SKM-1 treated with dmso at 0.1 percent for 144 hours (cell line): ENCODE measurements at regions not wholly inside any gene's neighbourhood (a gene's known extent, or its start where the extent isn't known, plus 50 kb on each side); places are given as distances from the start of the nearest gene placed in this dataset.
"Not testable (repeated sequence)": the region's sequence is repeated elsewhere in the genome, so short reads cannot be mapped to it uniquely, and the experiment has no call there.

Source experiments
- DNase-seq: peaks from one replicate; lab custom pipeline; 2025; ENCODE audit not compliant: unreplicated experiment; lab: John Stamatoyannopoulos, UW

DNA sequence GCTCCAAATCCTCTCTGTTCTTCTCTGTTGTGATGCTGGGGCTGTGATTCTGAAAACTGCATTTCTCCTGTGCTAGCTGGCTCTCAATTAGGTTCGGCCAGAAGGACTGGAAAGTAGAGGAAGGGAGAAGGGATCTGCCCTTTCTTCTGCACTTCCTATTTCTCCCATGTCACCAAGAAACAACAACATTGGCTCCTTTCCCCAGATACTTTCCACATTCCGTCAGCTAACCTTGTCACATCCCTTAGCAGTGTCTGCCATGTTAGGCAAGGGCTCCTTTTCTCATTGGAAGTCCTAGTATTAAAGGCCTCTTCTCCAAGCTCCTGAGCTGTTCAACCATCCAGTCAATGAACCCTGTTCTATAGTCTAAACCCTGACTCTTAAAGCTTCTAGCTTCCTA lies 171.1 kb downstream of the ZNF621 start:
- no peak for DNase-seq

- DNase-seq, result not testable (repeated sequence)
Observed at GRCh38 chr3:40698611-40699010, 173.9 kb downstream of the ZNF621 start.

DNA sequence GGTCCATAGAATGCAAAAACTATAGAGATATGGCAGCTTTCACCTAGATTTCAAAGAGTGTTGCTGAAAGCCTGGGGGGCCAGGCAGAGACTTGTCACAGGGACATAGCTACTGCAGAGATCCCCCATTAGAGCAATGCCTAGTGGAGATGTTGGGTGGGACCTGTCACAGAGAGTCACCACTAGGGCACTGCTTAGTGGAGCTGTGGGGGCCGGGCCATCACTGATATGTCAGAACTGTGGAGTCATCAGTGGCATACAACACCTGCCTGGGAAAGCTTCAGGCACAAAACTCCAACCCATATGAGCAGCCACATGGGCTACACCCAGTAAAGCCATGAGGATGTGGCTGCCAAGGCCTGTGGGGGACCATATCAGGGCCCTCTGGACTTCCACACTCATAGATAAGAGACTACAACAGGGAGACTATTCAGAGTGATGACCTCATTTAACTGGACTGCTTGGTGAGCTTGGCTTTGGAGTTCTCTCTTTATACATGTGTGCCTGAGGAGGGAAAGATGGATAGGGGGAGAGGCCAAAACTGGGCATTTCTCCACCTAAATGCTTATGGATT lies 176.3 kb downstream of the ZNF621 start:
- no peak for DNase-seq

GRCh38 chr3:40704224-40704623 lies 179.5 kb downstream of the ZNF621 start:
- DNase-seq, result no peak

GRCh38 chr3:40705663-40706062 lies 180.9 kb downstream of the ZNF621 start:
- no peak for DNase-seq

- no peak for DNase-seq
Observed at GRCh38 chr3:40713306-40713705, 188.5 kb downstream of the ZNF621 start.

DNA sequence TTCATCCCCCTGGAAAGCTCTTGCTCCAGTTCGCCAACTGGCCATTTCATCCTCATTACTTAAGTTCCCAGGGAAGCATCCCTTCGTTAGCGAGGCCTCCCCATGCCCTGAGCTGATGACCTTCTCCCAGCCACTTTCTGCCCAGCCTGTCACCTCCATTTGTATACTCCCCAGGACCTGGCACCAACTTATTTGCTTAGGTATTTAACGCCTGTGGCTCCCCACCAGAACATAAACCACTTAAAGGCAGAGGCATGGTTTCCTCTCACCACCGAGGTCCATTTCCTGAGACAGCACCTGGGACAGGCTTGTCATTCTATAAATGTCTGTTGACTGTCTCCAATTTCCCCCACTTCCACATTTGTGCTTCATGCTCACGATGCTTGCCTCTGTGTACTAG lies 189.0 kb downstream of the ZNF621 start:
- DNase-seq, result no peak

DNA sequence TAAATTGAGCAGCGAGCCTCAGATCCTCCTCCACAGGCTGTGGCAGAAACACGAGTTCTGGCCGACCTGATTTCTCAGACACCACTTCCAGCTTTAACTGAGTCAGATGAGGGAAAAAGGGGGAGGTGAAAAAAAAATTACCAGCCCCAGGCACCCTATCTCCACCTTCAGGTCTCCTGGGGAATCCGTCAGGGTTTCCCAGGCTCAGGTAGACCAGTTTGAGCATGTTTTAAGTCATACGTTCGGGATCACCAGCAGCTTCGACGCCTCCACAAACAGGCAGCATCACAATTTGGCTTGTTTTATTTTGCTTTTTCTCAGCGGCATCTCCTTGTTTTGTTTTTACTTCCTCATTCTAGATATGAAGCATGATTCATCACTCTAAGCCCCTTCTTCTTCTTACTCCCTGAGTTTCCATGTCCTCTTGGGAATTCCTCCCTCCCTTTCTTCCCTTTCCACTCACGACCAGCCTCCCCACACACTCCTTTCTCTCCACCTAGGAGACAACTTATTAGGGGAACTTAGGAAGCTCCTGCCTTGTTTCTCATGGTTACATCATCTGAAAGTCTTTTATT lies 190.1 kb downstream of the ZNF621 start:
- DNase-seq, result no peak

GRCh38 chr3:40715551-40715950 lies 190.8 kb downstream of the ZNF621 start:
- DNase-seq, result no peak

GRCh38 chr3:40717471-40717870 lies 192.7 kb downstream of the ZNF621 start:
- no peak for DNase-seq

- no peak for DNase-seq
Observed at GRCh38 chr3:40718209-40718608, 193.4 kb downstream of the ZNF621 start.

- DNase-seq, result peak; percentile 73
Observed at GRCh38 chr3:40718681-40719080, 193.9 kb downstream of the ZNF621 start.

DNA sequence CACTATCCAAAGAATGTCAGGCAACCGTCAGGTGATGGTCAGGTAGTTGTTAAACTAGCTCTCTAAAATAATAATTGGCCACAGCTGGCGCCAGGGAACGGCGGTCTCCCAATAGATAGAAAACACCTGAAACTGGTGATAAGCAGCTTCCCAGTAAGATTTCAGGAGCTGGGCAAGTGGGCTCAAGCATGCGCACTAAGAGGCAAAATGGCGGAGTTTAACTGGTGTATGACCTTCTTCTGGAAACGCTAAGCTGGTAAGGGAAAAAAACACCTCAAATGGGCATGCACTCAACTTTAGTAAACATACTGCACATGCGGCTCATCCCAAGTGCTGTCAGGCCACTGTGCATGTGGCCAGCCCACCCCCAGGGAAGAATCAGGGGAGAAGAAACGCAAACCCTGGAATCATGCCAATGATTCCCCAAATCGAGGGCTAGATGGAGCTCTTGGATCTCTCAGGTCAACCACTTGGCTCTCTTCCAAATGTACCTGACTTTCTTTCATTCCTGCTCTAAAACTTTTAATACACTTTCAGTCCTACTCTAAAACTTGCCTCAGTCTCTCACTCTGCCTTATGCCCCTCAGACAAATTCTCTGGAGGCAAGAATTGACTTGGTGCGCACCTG lies 195.0 kb downstream of the ZNF621 start:
- DNase-seq, result no peak

- no peak for DNase-seq
Observed at GRCh38 chr3:40720341-40720740, 195.6 kb downstream of the ZNF621 start.

- DNase-seq, result no peak
Observed at GRCh38 chr3:40720863-40721262, 196.1 kb downstream of the ZNF621 start.

- no peak for DNase-seq
Observed at GRCh38 chr3:40723083-40723660, 198.4 kb downstream of the ZNF621 start.

GRCh38 chr3:40725031-40725430 lies 200.3 kb downstream of the ZNF621 start:
- no peak for DNase-seq

DNA sequence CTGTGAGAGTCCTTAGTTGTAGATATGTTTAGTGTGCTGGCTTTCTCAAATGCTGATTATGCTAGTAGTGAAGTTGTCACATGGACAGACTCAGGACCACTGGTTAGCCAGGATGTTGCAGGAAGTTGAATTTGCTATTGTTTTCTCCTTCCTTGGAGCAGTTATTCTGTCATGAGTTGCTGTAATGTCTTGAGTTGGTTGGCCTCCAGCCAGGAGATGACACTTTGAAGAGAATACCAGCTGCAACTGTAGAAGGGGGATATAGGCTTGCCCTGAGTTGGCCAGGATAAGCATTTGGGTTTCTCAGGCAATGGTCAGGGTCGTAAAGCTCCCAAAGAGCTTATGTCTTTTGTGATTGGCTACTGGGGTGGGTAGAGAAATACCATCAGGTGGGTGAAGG lies 206.7 kb downstream of the ZNF621 start:
- DNase-seq, result no peak

DNA sequence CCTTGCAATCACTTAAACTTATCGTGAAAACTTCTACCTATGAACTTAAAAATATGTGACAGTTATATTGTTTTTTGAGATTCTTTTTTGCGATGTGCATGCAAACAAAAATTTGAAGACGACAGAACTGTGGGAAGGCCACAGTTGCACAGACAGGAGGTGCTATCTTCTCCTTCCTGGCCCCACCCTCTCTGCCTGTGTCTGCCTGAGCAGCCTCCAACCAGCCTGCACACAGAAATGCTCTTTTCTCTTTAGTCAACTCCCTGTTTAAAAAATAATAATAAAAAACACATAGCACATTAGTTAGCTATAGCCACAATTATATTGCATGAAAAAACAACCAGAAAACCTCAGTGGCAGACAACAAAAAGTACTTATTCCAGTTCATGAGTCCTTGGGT lies 212.2 kb downstream of the ZNF621 start:
- DNase-seq, result no peak

- DNase-seq, result no peak
Observed at GRCh38 chr3:40737343-40737742, 212.6 kb downstream of the ZNF621 start.

- no peak for DNase-seq
Observed at GRCh38 chr3:40739971-40740370, 215.2 kb downstream of the ZNF621 start.

GRCh38 chr3:40741729-40742128 lies 217.0 kb downstream of the ZNF621 start:
- peak; percentile 2 for DNase-seq
